SK-N-SH treated with all-trans-retinoic acid at 6 μM for 48 hours (cell line): ENCODE measurements at regions not wholly inside any gene's neighbourhood (a gene's known extent, or its start where the extent isn't known, plus 50 kb on each side); places are given as distances from the start of the nearest gene placed in this dataset.

Source experiments
- ATAC-seq: fragments of 200-7000 bp; cut with Tn5 transposase; 3 replicates; pipeline ENCODE4 v1.9.1; 2020; ENCODE audit warnings: mild to moderate bottlenecking, moderate library complexity
- BACH2 ChIP-seq: fragments of 250-450 bp; sonication (Bioruptor Pico); IDR thresholded peaks from 2 replicates; pipeline ENCODE4 v1.9.0; 2021; ENCODE audit warnings: mild to moderate bottlenecking, borderline replicate concordance
- CSDC2 ChIP-seq: fragments of 250-450 bp; sonication (Bioruptor Pico); IDR thresholded peaks from 2 replicates; pipeline ENCODE4 v1.5.0; 2020; ENCODE audit warnings: mild to moderate bottlenecking, moderate library complexity
- ESRRG ChIP-seq: fragments of 250-450 bp; sonication (Bioruptor Pico); IDR thresholded peaks from 2 replicates; pipeline ENCODE4 v1.6.1; 2021; ENCODE audit warnings: mild to moderate bottlenecking
- GLIS3 ChIP-seq: fragments of 250-450 bp; sonication (Bioruptor Pico); IDR thresholded peaks from 2 replicates; pipeline ENCODE4 v1.5.0; 2020; ENCODE audit warnings: mild to moderate bottlenecking, moderate library complexity
- ISL1 ChIP-seq: fragments of 250-450 bp; sonication (Bioruptor Pico); IDR thresholded peaks from 2 replicates; pipeline ENCODE4 v2.1.2; 2022; ENCODE audit warnings: mild to moderate bottlenecking, moderate library complexity
- OSR1 ChIP-seq: fragments of 250-450 bp; sonication (Bioruptor Pico); IDR thresholded peaks from 2 replicates; pipeline ENCODE4 v1.8.0; 2022; ENCODE audit warnings: moderate library complexity, mild to moderate bottlenecking, inconsistent platforms
- PPARA ChIP-seq: fragments of 250-450 bp; sonication (Bioruptor Pico); IDR thresholded peaks from 2 replicates; pipeline ENCODE4 v1.5.0; 2020; ENCODE audit warnings: mild to moderate bottlenecking, borderline replicate concordance
- RARB ChIP-seq: fragments of 250-450 bp; sonication (Bioruptor Pico); IDR thresholded peaks from 2 replicates; pipeline ENCODE4 v1.8.0; 2021; ENCODE audit warnings: mild to moderate bottlenecking, moderate library complexity
- SNAI2 ChIP-seq: fragments of 250-450 bp; sonication (Bioruptor Pico); IDR thresholded peaks from 2 replicates; pipeline ENCODE4 v1.5.0; 2020; ENCODE audit warnings: mild to moderate bottlenecking, moderate library complexity
- TCF4 ChIP-seq: fragments of 250-450 bp; sonication (Bioruptor Pico); IDR thresholded peaks from 2 replicates; pipeline ENCODE4 v1.8.0; 2021; ENCODE audit warnings: mild to moderate bottlenecking, moderate library complexity, borderline replicate concordance
- TOX ChIP-seq: fragments of 250-450 bp; sonication (Bioruptor Pico); IDR thresholded peaks from 2 replicates; pipeline ENCODE4 v1.8.0; 2021; ENCODE audit warnings: mild to moderate bottlenecking, moderate library complexity, borderline replicate concordance
- ZC3H10 ChIP-seq: fragments of 250-450 bp; sonication (Bioruptor Pico); IDR thresholded peaks from 2 replicates; pipeline ENCODE4 v1.5.1; 2021; ENCODE audit warnings: mild to moderate bottlenecking, moderate library complexity
- ZFP3 ChIP-seq: fragments of 250-450 bp; sonication (Bioruptor Pico); IDR thresholded peaks from 2 replicates; pipeline ENCODE4 v1.5.0; 2020; ENCODE audit warnings: mild to moderate bottlenecking, moderate library complexity
- ZFP30 ChIP-seq: fragments of 450-650 bp; formaldehyde crosslinking; IDR thresholded peaks from 2 replicates; pipeline ENCODE4 v1.5.0; 2022; ENCODE audit warnings: mild to moderate bottlenecking, moderate library complexity
- ZNF565 ChIP-seq: fragments of 450-650 bp; formaldehyde crosslinking; conservative IDR thresholded peaks from 2 replicates; pipeline ENCODE4 v1.5.0; 2020; ENCODE audit warnings: low read depth, mild to moderate bottlenecking, moderate library complexity
- ZNF8 ChIP-seq: fragments of 450-650 bp; formaldehyde crosslinking; IDR thresholded peaks from 2 replicates; pipeline ENCODE4 v1.5.0; 2020; ENCODE audit warnings: mild to moderate bottlenecking, moderate library complexity
- TF ChIP-seq, protein P1 (sequence below): fragments of 250-450 bp; sonication (Bioruptor Pico); IDR thresholded peaks from 2 replicates; pipeline ENCODE4 v1.5.0; 2020; ENCODE audit warnings: mild to moderate bottlenecking, moderate library complexity
- TF ChIP-seq, protein P2 (sequence below): fragments of 250-450 bp; sonication (Bioruptor Pico); IDR thresholded peaks from 2 replicates; pipeline ENCODE4 v1.5.1; 2021; ENCODE audit warnings: mild to moderate bottlenecking, moderate library complexity
- TF ChIP-seq, protein P3 (sequence below): fragments of 250-450 bp; sonication (Bioruptor Pico); IDR thresholded peaks from 2 replicates; pipeline ENCODE4 v1.8.0; 2020; ENCODE audit warnings: mild to moderate bottlenecking, moderate library complexity, borderline replicate concordance
- TF ChIP-seq, protein P4 (sequence below): fragments of 250-450 bp; sonication (Bioruptor Pico); IDR thresholded peaks from 2 replicates; pipeline ENCODE4 v1.8.0; 2021; ENCODE audit warnings: low read depth, mild to moderate bottlenecking, moderate library complexity, borderline replicate concordance

DNA sequence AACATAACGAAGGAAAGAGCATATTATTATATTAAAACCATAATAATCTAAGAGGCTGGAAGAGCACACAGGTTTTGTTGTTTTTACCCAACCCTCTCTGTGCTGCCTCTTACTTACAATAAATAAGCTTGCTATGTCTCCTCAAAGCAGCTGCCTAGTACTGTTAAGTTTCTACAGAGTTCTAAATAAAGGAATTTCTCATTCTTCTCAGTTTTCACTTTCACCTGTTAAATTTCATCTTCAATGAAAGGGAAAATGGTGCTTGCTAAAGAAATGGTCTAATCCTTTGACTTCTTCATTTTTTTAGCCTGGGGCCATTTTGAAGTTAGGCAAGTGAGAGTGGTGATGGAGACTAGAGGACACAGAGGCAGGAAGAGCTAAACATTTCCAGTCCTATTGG lies 396.1 kb downstream of the MAN2A1 start (continued):
- no peak for TF ChIP-seq ISL1 (CRISPR knock-in tag)

GRCh38 chr5:110086658-110087388 lies 397.1 kb downstream of the MAN2A1 start:
- peak; percentile 93 for ATAC-seq
- TF ChIP-seq, protein P1, sequence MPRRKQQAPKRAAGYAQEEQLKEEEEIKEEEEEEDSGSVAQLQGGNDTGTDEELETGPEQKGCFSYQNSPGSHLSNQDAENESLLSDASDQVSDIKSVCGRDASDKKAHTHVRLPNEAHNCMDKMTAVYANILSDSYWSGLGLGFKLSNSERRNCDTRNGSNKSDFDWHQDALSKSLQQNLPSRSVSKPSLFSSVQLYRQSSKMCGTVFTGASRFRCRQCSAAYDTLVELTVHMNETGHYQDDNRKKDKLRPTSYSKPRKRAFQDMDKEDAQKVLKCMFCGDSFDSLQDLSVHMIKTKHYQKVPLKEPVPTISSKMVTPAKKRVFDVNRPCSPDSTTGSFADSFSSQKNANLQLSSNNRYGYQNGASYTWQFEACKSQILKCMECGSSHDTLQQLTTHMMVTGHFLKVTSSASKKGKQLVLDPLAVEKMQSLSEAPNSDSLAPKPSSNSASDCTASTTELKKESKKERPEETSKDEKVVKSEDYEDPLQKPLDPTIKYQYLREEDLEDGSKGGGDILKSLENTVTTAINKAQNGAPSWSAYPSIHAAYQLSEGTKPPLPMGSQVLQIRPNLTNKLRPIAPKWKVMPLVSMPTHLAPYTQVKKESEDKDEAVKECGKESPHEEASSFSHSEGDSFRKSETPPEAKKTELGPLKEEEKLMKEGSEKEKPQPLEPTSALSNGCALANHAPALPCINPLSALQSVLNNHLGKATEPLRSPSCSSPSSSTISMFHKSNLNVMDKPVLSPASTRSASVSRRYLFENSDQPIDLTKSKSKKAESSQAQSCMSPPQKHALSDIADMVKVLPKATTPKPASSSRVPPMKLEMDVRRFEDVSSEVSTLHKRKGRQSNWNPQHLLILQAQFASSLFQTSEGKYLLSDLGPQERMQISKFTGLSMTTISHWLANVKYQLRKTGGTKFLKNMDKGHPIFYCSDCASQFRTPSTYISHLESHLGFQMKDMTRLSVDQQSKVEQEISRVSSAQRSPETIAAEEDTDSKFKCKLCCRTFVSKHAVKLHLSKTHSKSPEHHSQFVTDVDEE (CRISPR knock-in tag), result no peak
- TF ChIP-seq RARB (CRISPR knock-in tag) (no peak), TCF4 (no peak), ESRRG (CRISPR knock-in tag) (no peak), PPARA (CRISPR knock-in tag) (no peak), ZNF8 (CRISPR knock-in tag) (no peak), ZFP30 (CRISPR knock-in tag) (no peak), ZFP3 (CRISPR knock-in tag) (no peak), CSDC2 (CRISPR knock-in tag) (no peak), ZC3H10 (CRISPR knock-in tag) (no peak), ZNF565 (CRISPR knock-in tag) (no peak), BACH2 (CRISPR knock-in tag) (no peak), OSR1 (CRISPR knock-in tag) (no peak), GLIS3 (CRISPR knock-in tag) (no peak), SNAI2 (CRISPR knock-in tag) (no peak)
- TF ChIP-seq, protein P2, sequence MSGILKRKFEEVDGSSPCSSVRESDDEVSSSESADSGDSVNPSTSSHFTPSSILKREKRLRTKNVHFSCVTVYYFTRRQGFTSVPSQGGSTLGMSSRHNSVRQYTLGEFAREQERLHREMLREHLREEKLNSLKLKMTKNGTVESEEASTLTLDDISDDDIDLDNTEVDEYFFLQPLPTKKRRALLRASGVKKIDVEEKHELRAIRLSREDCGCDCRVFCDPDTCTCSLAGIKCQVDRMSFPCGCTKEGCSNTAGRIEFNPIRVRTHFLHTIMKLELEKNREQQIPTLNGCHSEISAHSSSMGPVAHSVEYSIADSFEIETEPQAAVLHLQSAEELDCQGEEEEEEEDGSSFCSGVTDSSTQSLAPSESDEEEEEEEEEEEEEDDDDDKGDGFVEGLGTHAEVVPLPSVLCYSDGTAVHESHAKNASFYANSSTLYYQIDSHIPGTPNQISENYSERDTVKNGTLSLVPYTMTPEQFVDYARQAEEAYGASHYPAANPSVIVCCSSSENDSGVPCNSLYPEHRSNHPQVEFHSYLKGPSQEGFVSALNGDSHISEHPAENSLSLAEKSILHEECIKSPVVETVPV, result no peak
- TF ChIP-seq, protein P3, sequence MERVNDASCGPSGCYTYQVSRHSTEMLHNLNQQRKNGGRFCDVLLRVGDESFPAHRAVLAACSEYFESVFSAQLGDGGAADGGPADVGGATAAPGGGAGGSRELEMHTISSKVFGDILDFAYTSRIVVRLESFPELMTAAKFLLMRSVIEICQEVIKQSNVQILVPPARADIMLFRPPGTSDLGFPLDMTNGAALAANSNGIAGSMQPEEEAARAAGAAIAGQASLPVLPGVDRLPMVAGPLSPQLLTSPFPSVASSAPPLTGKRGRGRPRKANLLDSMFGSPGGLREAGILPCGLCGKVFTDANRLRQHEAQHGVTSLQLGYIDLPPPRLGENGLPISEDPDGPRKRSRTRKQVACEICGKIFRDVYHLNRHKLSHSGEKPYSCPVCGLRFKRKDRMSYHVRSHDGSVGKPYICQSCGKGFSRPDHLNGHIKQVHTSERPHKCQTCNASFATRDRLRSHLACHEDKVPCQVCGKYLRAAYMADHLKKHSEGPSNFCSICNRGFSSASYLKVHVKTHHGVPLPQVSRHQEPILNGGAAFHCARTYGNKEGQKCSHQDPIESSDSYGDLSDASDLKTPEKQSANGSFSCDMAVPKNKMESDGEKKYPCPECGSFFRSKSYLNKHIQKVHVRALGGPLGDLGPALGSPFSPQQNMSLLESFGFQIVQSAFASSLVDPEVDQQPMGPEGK (CRISPR knock-in tag), result no peak
- TF ChIP-seq, protein P4, sequence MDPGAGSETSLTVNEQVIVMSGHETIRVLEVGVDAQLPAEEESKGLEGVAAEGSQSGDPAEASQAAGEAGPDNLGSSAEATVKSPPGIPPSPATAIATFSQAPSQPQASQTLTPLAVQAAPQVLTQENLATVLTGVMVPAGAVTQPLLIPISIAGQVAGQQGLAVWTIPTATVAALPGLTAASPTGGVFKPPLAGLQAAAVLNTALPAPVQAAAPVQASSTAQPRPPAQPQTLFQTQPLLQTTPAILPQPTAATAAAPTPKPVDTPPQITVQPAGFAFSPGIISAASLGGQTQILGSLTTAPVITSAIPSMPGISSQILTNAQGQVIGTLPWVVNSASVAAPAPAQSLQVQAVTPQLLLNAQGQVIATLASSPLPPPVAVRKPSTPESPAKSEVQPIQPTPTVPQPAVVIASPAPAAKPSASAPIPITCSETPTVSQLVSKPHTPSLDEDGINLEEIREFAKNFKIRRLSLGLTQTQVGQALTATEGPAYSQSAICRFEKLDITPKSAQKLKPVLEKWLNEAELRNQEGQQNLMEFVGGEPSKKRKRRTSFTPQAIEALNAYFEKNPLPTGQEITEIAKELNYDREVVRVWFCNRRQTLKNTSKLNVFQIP, result no peak

DNA sequence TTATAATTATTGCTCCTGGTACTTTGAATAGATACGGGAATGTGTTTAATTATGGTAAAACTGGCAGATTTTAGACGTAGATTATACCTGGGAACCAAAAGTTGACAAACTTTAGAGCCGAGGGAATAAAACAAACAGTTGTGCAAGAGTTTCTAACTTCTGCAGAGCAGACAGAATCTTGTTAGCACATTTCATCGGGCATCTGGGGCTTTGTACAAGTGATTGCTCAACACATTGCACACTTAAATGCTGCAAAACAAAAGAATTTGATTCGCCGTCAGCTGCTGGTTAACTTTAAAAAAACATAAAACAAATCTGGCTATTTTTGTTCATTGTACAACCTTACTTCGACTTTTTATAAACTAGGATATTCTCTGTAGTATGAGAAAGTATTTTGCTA lies 398.1 kb downstream of the MAN2A1 start:
- ATAC-seq, result no peak
- TF ChIP-seq GLIS3 (CRISPR knock-in tag) (no peak), TOX (CRISPR knock-in tag) (no peak)

GRCh38 chr5:110088676-110089436 lies 399.1 kb downstream of the MAN2A1 start:
- TF ChIP-seq PPARA (CRISPR knock-in tag) (no peak), BACH2 (CRISPR knock-in tag) (no peak)
- ATAC-seq, result no peak
